ENCODE measurements at regions not wholly inside any gene's neighbourhood (a gene's known extent, or its start where the extent isn't known, plus 50 kb on each side); places are given as distances from the start of the nearest gene placed in this dataset.

- Histone ChIP-seq H3K4me1 (ENCODE audit: control insufficient read depth, insufficient read depth, low read length) (no peaks in the 10 kb centered on the region), H3K36me3 (ENCODE audit: control insufficient read depth, insufficient read depth, low read length) (no peaks in the 10 kb centered on the region), H3K4me3 (ENCODE audit: low read length) (no peak overlapping the region), H3K27me3 (ENCODE audit: control insufficient read depth, insufficient read depth, low read length) (no peaks in the 10 kb centered on the region), H3K9me3 (ENCODE audit: control insufficient read depth, insufficient read depth, low read length) (no peaks in the 10 kb centered on the region), H3K27ac (ENCODE audit: low read length) (no peak overlapping the region)
- Mint-ChIP-seq H3K27me3 (ENCODE audit: low read depth in 2 of 2) (no peaks in the 10 kb centered on the region), H3K9me3 (peaks cover 8 to 22% of the 10 kb centered on the region in 2 donors), H3K4me3 (no peak overlapping the region), H3K27ac (no peak overlapping the region), H3K4me1 (no peaks in the 10 kb centered on the region), H3K36me3 (peaks cover 5% of the 10 kb centered on the region)
- intact Hi-C loops (cut with micrococcal nuclease) = no loop called here
- no peak for TF ChIP-seq CTCF (IDR thresholded peaks at IDR 0.05)
- ATAC-seq (no peak), DNase-seq (no peak)
These were observed 367.4 kb upstream of the CDH20 start for GRCh38 chr18:60965856-60966255.

GRCh38 chr18:60966876-60967275, 366.4 kb upstream of the CDH20 start:
- no peak overlapping the region for H3K4me3 Mint-ChIP-seq

GRCh38 chr18:60975420-60975819, 357.8 kb upstream of the CDH20 start:
- H3K4me3 ChIP-seq (ENCODE audit: low read length) = no peak overlapping the region
- Mint-ChIP-seq H3K27me3 (ENCODE audit: low read depth in 2 of 2) (no peaks in the 10 kb centered on the region), H3K27ac (no peak overlapping the region), H3K4me3 (no peak overlapping the region), H3K9me3 (peaks cover 6 to 8% of the 10 kb centered on the region in 2 donors), H3K4me1 (no peaks in the 10 kb centered on the region), H3K36me3 (peaks cover 6% of the 10 kb centered on the region)
- intact Hi-C loops (cut with micrococcal nuclease) = no loop called here
- H3K27me3 ChIP-seq (ENCODE audit: control insufficient read depth, insufficient read depth, low read length) = no peaks in the 10 kb centered on the region
- ATAC-seq (no peak), DNase-seq (no peak)
- H3K9me3 ChIP-seq (ENCODE audit: control insufficient read depth, insufficient read depth, low read length) = no peaks in the 10 kb centered on the region
- H3K36me3 ChIP-seq (ENCODE audit: control insufficient read depth, insufficient read depth, low read length) = no peaks in the 10 kb centered on the region
- no peak overlapping the region for H3K27ac ChIP-seq (ENCODE audit: low read length)
- no peaks in the 10 kb centered on the region for H3K4me1 ChIP-seq (ENCODE audit: control insufficient read depth, insufficient read depth, low read length)
- WGBS (ENCODE audit: insufficient coverage) = 88% methylated on average over 4 of the region's 7 CpGs
- no peak for TF ChIP-seq CTCF (IDR thresholded peaks at IDR 0.05)

More at GRCh38 chr18:60966876-60967275, 366.4 kb upstream of the CDH20 start:
- no peaks in the 10 kb centered on the region for H3K27me3 ChIP-seq (ENCODE audit: control insufficient read depth, insufficient read depth, low read length)
- TF ChIP-seq CTCF (IDR thresholded peaks at IDR 0.05) = no peak
- no peaks in the 10 kb centered on the region for H3K9me3 ChIP-seq (ENCODE audit: control insufficient read depth, insufficient read depth, low read length)
- no peak for DNase-seq
- H3K4me3 ChIP-seq (ENCODE audit: low read length) = no peak overlapping the region
- H3K4me1 Mint-ChIP-seq = no peaks in the 10 kb centered on the region
- H3K9me3 Mint-ChIP-seq = peaks cover 8 to 23% of the 10 kb centered on the region in 2 donors
- peaks cover 6% of the 10 kb centered on the region for H3K36me3 Mint-ChIP-seq
- 93% methylated on average over 2 of the region's 2 CpGs for WGBS (ENCODE audit: insufficient coverage)
- H3K36me3 ChIP-seq (ENCODE audit: control insufficient read depth, insufficient read depth, low read length) = no peaks in the 10 kb centered on the region
- ATAC-seq = no peak
- intact Hi-C loops (cut with micrococcal nuclease) = no loop called here
- H3K27me3 Mint-ChIP-seq (ENCODE audit: low read depth in 2 of 2) = no peaks in the 10 kb centered on the region
- H3K27ac ChIP-seq (ENCODE audit: low read length) = no peak overlapping the region
- H3K27ac Mint-ChIP-seq = no peak overlapping the region
- H3K4me1 ChIP-seq (ENCODE audit: control insufficient read depth, insufficient read depth, low read length) = no peaks in the 10 kb centered on the region

- Histone ChIP-seq H3K36me3 (ENCODE audit: control insufficient read depth, insufficient read depth, low read length) (no peaks in the 10 kb centered on the region), H3K9me3 (ENCODE audit: control insufficient read depth, insufficient read depth, low read length) (no peaks in the 10 kb centered on the region), H3K4me3 (ENCODE audit: low read length) (no peak overlapping the region), H3K27me3 (ENCODE audit: control insufficient read depth, insufficient read depth, low read length) (no peaks in the 10 kb centered on the region), H3K27ac (ENCODE audit: low read length) (no peak overlapping the region), H3K4me1 (ENCODE audit: control insufficient read depth, insufficient read depth, low read length) (no peaks in the 10 kb centered on the region)
- H3K27me3 Mint-ChIP-seq (ENCODE audit: low read depth in 2 of 2) = no peaks in the 10 kb centered on the region
- no peak for TF ChIP-seq CTCF (IDR thresholded peaks at IDR 0.05)
- no peaks in the 10 kb centered on the region for H3K36me3 Mint-ChIP-seq
- DNase-seq = no peak
- H3K9me3 Mint-ChIP-seq = peaks cover 4 to 8% of the 10 kb centered on the region in 2 donors
- H3K4me1 Mint-ChIP-seq = no peaks in the 10 kb centered on the region
- H3K27ac Mint-ChIP-seq = no peak overlapping the region
- intact Hi-C loops (cut with micrococcal nuclease) = no loop called here
- no peak for ATAC-seq
- 98% methylated on average over 2 of the region's 3 CpGs for WGBS (ENCODE audit: insufficient coverage)
- H3K4me3 Mint-ChIP-seq = no peak overlapping the region
These were observed 356.3 kb upstream of the CDH20 start for GRCh38 chr18:60976976-60977375.
